ENCODE measurements at regions not wholly inside any gene's neighbourhood (a gene's known extent, or its start where the extent isn't known, plus 50 kb on each side); places are given as distances from the start of the nearest gene placed in this dataset.

- TF ChIP-seq TAF1 (IDR thresholded peaks at IDR 0.05; ENCODE audit: low read depth), result no peak
- no peak for TF ChIP-seq RAD21 (conservative IDR thresholded peaks at IDR 0.05)
- TF ChIP-seq CTCF (IDR thresholded peaks at IDR 0.05; ENCODE audit: poor library complexity, severe bottlenecking), result no peak
These were observed 147.2 kb upstream of the TPM1 start for GRCh38 chr15:62895139-62895866.
